KMS-11 (cell line): ENCODE measurements at regions not wholly inside any gene's neighbourhood (a gene's known extent, or its start where the extent isn't known, plus 50 kb on each side); places are given as distances from the start of the nearest gene placed in this dataset.

Experiments used
- H2AFZ ChIP-seq: fragments of 200-600 bp; sonication (generic); 2 replicates; pipeline ENCODE4 v1.6.1; 2016; ENCODE audit warnings: antibody characterized with exemption, mixed run types, low read depth
- H3K27ac ChIP-seq: fragments of 200-600 bp; sonication (generic); 2 replicates; pipeline ENCODE4 v1.6.1; 2016; ENCODE audit warnings: mild to moderate bottlenecking, mixed run types
- H3K27me3 ChIP-seq: fragments of 200-600 bp; sonication (generic); 2 replicates; pipeline ENCODE4 v1.6.1; 2017; ENCODE audit warnings: mild to moderate bottlenecking, low read depth, mixed run types, moderate library complexity; ENCODE audit not compliant: insufficient read depth
- H3K36me3 ChIP-seq: fragments of 200-600 bp; sonication (generic); 2 replicates; pipeline ENCODE4 v1.6.1; 2017; ENCODE audit warnings: mild to moderate bottlenecking, mixed run types; ENCODE audit not compliant: insufficient read depth
- H3K4me1 ChIP-seq: fragments of 200-600 bp; sonication (generic); 2 replicates; pipeline ENCODE4 v1.6.1; 2016; ENCODE audit warnings: mild to moderate bottlenecking, low read depth, mixed run types; ENCODE audit not compliant: poor library complexity, severe bottlenecking
- H3K4me2 ChIP-seq: fragments of 200-600 bp; sonication (generic); 2 replicates; pipeline ENCODE4 v1.7.0; 2016; ENCODE audit warnings: mild to moderate bottlenecking, mixed run types
- H3K4me3 ChIP-seq: fragments of 200-600 bp; sonication (generic); IDR thresholded peaks from 2 replicates; pipeline ENCODE4 v1.6.1; 2017; ENCODE audit warnings: low read depth, low read length, mixed read lengths; ENCODE audit not compliant: insufficient read depth
- H3K79me2 ChIP-seq: fragments of 200-600 bp; sonication (generic); 2 replicates; pipeline ENCODE4 v1.6.1; 2016; ENCODE audit warnings: low read depth, mixed run types; ENCODE audit not compliant: insufficient read depth
- H3K9ac ChIP-seq: fragments of 200-600 bp; sonication (generic); 2 replicates; pipeline ENCODE4 v1.6.1; 2016; ENCODE audit warnings: mild to moderate bottlenecking, mixed run types
- H4K20me1 ChIP-seq: fragments of 200-600 bp; sonication (generic); 2 replicates; pipeline ENCODE4 v1.6.1; 2016; ENCODE audit warnings: mild to moderate bottlenecking, mixed run types; ENCODE audit not compliant: insufficient read depth
- CTCF ChIP-seq: fragments of 200-600 bp; sonication (generic); conservative IDR thresholded peaks from 2 replicates; pipeline ENCODE4 v1.6.1; 2017; ENCODE audit warnings: low read depth, mild to moderate bottlenecking, antibody characterized with exemption, low read length, moderate library complexity, mixed read lengths

DNA sequence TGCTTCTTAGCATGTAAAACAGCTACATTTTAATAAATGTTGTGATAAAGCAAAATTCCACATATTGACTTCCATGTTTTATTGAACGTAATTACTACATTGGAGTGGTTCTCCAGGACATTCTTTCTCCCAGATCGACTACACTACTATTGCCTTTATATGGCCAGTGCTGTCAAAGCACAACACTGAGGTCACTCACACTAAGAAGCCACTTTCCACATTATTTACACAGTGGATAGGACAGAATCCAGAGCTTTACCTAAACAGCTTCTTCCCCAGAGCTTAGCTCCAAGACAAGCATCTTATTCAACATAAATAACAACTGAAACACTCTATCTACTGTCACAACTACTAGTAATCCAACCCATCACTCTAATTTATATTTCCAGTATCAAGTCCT lies 73.9 kb upstream of the WDR75 start:
- no peaks in the 10 kb centered on the region for H3K27me3 ChIP-seq
- no peak overlapping the region for H2AFZ ChIP-seq
- no peaks in the 10 kb centered on the region for H3K79me2 ChIP-seq
- no peak for TF ChIP-seq CTCF
- no peak overlapping the region for H3K27ac ChIP-seq
- no peak overlapping the region for H3K4me2 ChIP-seq
- no peak overlapping the region for H3K4me3 ChIP-seq
- H4K20me1 ChIP-seq: no peaks in the 10 kb centered on the region
- H3K4me1 ChIP-seq: no peaks in the 10 kb centered on the region
- H3K9ac ChIP-seq: no peak overlapping the region
- no peaks in the 10 kb centered on the region for H3K36me3 ChIP-seq

GRCh38 chr2:189369566-189369965 lies 71.7 kb upstream of the WDR75 start:
- H2AFZ ChIP-seq: no peak overlapping the region
- H3K27me3 ChIP-seq: no peaks in the 10 kb centered on the region
- no peak overlapping the region for H3K27ac ChIP-seq
- no peak overlapping the region for H3K9ac ChIP-seq
- TF ChIP-seq CTCF: no peak
- no peaks in the 10 kb centered on the region for H4K20me1 ChIP-seq
- no peak overlapping the region for H3K4me2 ChIP-seq
- H3K4me3 ChIP-seq: no peak overlapping the region
- no peaks in the 10 kb centered on the region for H3K36me3 ChIP-seq
- H3K4me1 ChIP-seq: no peaks in the 10 kb centered on the region
- no peaks in the 10 kb centered on the region for H3K79me2 ChIP-seq

DNA sequence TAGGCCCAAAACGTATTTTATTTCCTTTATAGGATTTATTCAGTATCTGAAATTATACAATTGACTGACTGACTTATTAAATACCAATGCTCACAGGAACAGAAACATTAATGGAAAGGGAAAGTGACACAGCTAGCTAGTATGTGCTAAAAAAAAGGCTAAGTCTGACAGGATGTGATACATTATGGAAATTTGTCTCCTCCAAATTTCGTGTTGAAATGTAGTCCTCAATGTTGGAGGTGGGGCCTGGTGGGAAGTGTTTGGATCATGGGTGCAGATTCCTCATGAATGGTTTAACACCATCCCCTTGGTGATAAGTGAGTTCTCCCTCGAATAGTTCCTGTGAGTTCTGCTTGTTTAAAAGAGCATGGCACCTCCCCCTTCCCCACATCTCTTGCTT lies 70.6 kb upstream of the WDR75 start:
- H3K36me3 ChIP-seq: no peaks in the 10 kb centered on the region
- H3K4me1 ChIP-seq: no peaks in the 10 kb centered on the region
- H3K9ac ChIP-seq: no peak overlapping the region
- TF ChIP-seq CTCF: no peak
- H3K27ac ChIP-seq: no peak overlapping the region
- H3K4me2 ChIP-seq: no peak overlapping the region
- H3K4me3 ChIP-seq: no peak overlapping the region
- no peak overlapping the region for H2AFZ ChIP-seq
- H3K79me2 ChIP-seq: no peaks in the 10 kb centered on the region
- H4K20me1 ChIP-seq: no peaks in the 10 kb centered on the region
- H3K27me3 ChIP-seq: no peaks in the 10 kb centered on the region

DNA sequence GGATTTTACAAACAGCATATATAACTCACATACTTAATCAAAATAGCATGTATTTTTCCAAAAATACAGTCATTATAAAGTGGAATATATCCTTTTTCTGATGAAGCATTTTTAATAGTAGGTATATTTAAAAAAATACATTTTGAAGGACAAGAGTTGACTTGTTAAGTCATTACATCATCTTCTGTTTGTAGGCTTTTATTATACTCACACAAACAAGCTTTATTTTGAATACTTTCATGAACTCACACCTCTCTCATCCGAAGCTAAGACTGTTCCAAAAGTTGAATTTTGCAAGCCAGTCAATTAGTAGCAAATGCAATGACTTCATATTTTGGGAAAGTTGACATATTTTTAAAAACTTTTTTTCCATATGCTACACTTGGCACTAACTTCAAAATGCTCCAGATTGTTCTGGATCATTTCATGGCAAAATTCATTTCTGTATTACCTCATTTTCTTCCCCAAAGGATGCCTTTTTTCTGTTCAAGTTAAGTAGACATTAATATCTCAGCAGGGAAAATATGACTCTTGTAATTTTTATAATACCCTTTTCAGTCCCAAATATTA lies 68.5 kb upstream of the WDR75 start:
- TF ChIP-seq CTCF: no peak
- no peaks in the 10 kb centered on the region for H3K27me3 ChIP-seq

DNA sequence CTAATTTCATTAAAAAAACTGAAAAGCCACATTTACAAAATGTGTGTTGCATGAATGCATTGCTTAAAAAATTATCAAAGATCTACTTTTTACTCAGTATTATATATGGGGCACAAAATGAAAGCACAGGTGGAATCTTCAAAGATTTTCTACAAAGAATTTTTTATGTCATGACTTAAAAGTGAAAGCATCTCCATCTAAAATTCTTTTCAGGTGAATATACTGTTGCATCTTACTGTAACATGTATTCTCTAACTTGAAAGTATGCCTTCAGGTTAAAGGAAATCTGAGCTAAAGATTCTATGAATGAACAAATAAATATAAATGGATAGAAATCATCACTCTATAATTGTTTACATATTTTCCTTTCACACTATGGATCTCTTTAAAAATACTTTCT lies 66.8 kb upstream of the WDR75 start:
- Histone ChIP-seq H3K27me3 (no peaks in the 10 kb centered on the region), H3K4me3 (no peak overlapping the region), H2AFZ (no peak overlapping the region), H4K20me1 (no peaks in the 10 kb centered on the region), H3K4me1 (no peaks in the 10 kb centered on the region), H3K36me3 (no peaks in the 10 kb centered on the region), H3K27ac (no peak overlapping the region), H3K4me2 (no peak overlapping the region), H3K9ac (no peak overlapping the region), H3K79me2 (no peaks in the 10 kb centered on the region)
- no peak for TF ChIP-seq CTCF

More for the DNA sequence above, 68.5 kb upstream of the WDR75 start:
- Histone ChIP-seq H3K36me3 (no peaks in the 10 kb centered on the region), H3K79me2 (no peaks in the 10 kb centered on the region), H2AFZ (no peak overlapping the region), H3K4me2 (no peak overlapping the region), H4K20me1 (no peaks in the 10 kb centered on the region), H3K4me3 (no peak overlapping the region), H3K9ac (no peak overlapping the region), H3K27ac (no peak overlapping the region), H3K4me1 (no peaks in the 10 kb centered on the region)
